Esophagus (tissue), 2 donors: ENCODE measurements at regions not wholly inside any gene's neighbourhood (a gene's known extent, or its start where the extent isn't known, plus 50 kb on each side); places are given as distances from the start of the nearest gene placed in this dataset.

ENCODE experiments used
- H3K27ac ChIP-seq, 2 donors: one replicate each; pipeline ENCODE4 v1.5.1; 2013; ENCODE audit warnings: low read depth in 2 of 2, mild to moderate bottlenecking in 2 of 2, inconsistent platforms in 1 of 2, low read length in 1 of 2, moderate library complexity in 1 of 2
- H3K27me3 ChIP-seq, 2 donors: one replicate each; pipeline ENCODE4 v1.6.1; 2013; ENCODE audit warnings: low read length in 2 of 2, control low read depth in 1 of 2, mild to moderate bottlenecking in 1 of 2; ENCODE audit not compliant: insufficient read depth in 2 of 2, control insufficient read depth in 1 of 2
- H3K36me3 ChIP-seq, 2 donors: one replicate each; pipeline ENCODE4 v1.6.1; 2013; ENCODE audit warnings: low read length in 1 of 2; ENCODE audit not compliant: control insufficient read depth in 2 of 2, insufficient read depth in 2 of 2
- H3K4me1 ChIP-seq, 2 donors: one replicate each; pipeline ENCODE4 v1.6.1; 2013; ENCODE audit warnings: low read length in 1 of 2; ENCODE audit not compliant: control insufficient read depth in 2 of 2, insufficient read depth in 2 of 2
- H3K4me3 ChIP-seq, 2 donors: one replicate each; pipeline ENCODE4 v1.5.1; 2013; ENCODE audit warnings: low read length in 2 of 2, mild to moderate bottlenecking in 2 of 2, low read depth in 1 of 2, moderate library complexity in 1 of 2
- H3K9me3 ChIP-seq, 2 donors: one replicate each; pipeline ENCODE4 v1.6.1; 2013; ENCODE audit warnings: mild to moderate bottlenecking in 2 of 2, low read depth in 1 of 2, low read length in 1 of 2, moderate library complexity in 1 of 2; ENCODE audit not compliant: control insufficient read depth in 2 of 2, insufficient read depth in 1 of 2
- WGBS, 2 donors: extraction: QIAGEN DNeasy Blood & Tissue Kit; methylation state at CpG; one replicate each; pipeline ENCODE4 v1.1.7; 2013; 5-methylcytosine and 5-hydroxymethylcytosine counted together
- donor health status: healthy with polysubstance abuse.
- donor health status: Bipolar disorder and iron deficiency.

DNA sequence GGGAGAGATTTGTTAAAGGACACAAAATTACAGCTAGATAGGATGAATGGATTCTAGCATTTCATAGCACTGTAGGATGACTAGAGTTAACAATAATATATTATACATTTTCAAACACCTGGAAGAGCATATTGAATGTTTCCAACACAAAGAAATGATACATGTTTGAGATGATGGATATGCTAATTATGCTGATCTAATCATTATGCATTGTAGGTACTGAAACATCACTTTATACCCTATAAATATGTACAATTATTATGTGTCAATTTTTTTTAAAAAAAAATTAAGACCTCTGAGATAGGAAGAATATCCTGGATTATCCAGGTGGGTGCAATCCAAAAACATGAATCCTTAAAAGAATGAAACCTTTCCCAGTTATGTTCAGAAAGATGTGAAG lies 100.3 kb upstream of the CPNE8 start:
- Histone ChIP-seq H3K4me1 (no peaks in the 10 kb centered on the region), H3K9me3 (no peaks in the 10 kb centered on the region), H3K27ac (no peak overlapping the region), H3K4me3 (no peak overlapping the region), H3K27me3 (no peaks in the 10 kb centered on the region), H3K36me3 (no peaks in the 10 kb centered on the region)

- Histone ChIP-seq H3K4me3 (no peak overlapping the region), H3K36me3 (no peaks in the 10 kb centered on the region), H3K27ac (no peak overlapping the region), H3K9me3 (no peaks in the 10 kb centered on the region), H3K4me1 (no peaks in the 10 kb centered on the region), H3K27me3 (no peaks in the 10 kb centered on the region)
- 41 to 44% methylated on average over 3 of the region's 3 CpGs for WGBS, 2 donors
Measured at GRCh38 chr12:39003541-39004155, 98.3 kb upstream of the CPNE8 start.

- no peaks in the 10 kb centered on the region for H3K9me3 ChIP-seq
- H3K36me3 ChIP-seq, result no peaks in the 10 kb centered on the region
- WGBS, 2 donors, result 74 to 77% methylated on average over 3 of the region's 3 CpGs
- H3K4me3 ChIP-seq, result no peak overlapping the region
- no peaks in the 10 kb centered on the region for H3K27me3 ChIP-seq
- H3K4me1 ChIP-seq, result no peaks in the 10 kb centered on the region
- H3K27ac ChIP-seq, result no peak overlapping the region
Measured at GRCh38 chr12:39000370-39000769, 95.0 kb upstream of the CPNE8 start.

GRCh38 chr12:38998887-38999482 lies 93.6 kb upstream of the CPNE8 start:
- Histone ChIP-seq H3K27ac (no peak overlapping the region), H3K36me3 (no peaks in the 10 kb centered on the region), H3K4me3 (no peak overlapping the region), H3K9me3 (no peaks in the 10 kb centered on the region), H3K4me1 (no peaks in the 10 kb centered on the region), H3K27me3 (no peaks in the 10 kb centered on the region)
- 58 to 74% methylated on average over 2 of the region's 2 CpGs for WGBS, 2 donors

DNA sequence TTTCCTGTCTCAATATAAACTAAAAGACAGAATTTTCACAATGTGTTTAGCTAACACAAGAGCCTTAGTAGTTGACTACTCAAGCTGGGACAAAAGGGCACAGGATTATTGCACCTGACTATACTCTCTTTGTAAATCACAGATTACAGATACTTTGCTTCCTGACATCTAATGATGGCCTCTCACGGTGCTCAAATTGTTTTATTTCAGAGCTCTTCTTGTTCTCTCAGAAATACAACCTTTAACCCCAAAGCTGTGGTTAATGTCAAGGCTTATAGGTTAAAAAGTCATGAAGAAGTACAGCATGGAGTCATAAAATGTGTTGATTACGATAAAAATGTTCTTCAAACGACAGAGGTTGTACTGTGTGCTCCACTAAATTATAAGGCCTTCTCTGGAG lies 89.9 kb upstream of the CPNE8 start:
- Histone ChIP-seq H3K4me1 (no peaks in the 10 kb centered on the region), H3K36me3 (no peaks in the 10 kb centered on the region), H3K27me3 (no peaks in the 10 kb centered on the region), H3K4me3 (no peak overlapping the region), H3K9me3 (no peaks in the 10 kb centered on the region), H3K27ac (no peak overlapping the region)
- WGBS, 2 donors, result 44 to 55% methylated on average over 3 of the region's 3 CpGs

- H3K27me3 ChIP-seq, result no peaks in the 10 kb centered on the region
- no peaks in the 10 kb centered on the region for H3K9me3 ChIP-seq
- no peak overlapping the region for H3K27ac ChIP-seq
- H3K36me3 ChIP-seq, result no peaks in the 10 kb centered on the region
- WGBS, 2 donors, result 83 to 89% methylated on average over 1 of the region's 1 CpG
- H3K4me1 ChIP-seq, result no peaks in the 10 kb centered on the region
- H3K4me3 ChIP-seq, result no peak overlapping the region
Measured at GRCh38 chr12:38985961-38986360, 80.6 kb upstream of the CPNE8 start.

DNA sequence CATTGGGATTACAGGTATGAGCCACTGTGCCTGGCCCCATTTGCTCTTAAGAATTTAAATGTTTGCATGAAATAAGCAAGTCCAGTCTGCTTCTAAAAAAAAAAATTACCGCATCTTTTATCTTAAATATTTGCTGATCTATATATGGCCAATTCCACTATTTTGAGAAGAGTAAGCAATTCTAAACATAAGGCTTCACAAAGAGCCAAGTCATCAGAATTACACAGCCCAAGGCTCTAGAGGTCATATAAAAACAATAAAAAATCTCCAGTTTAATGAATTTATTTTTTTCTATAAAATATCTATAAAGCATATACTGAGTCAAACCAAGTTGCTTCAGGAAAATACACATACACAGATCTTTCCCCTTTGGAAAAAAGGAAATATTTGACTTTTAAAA lies 79.0 kb upstream of the CPNE8 start:
- 96 to 100% methylated on average over 1 of the region's 1 CpG for WGBS, 2 donors
- no peaks in the 10 kb centered on the region for H3K9me3 ChIP-seq
- no peaks in the 10 kb centered on the region for H3K27me3 ChIP-seq
- no peak overlapping the region for H3K4me3 ChIP-seq
- no peaks in the 10 kb centered on the region for H3K36me3 ChIP-seq
- no peak overlapping the region for H3K27ac ChIP-seq
- H3K4me1 ChIP-seq, result no peaks in the 10 kb centered on the region

DNA sequence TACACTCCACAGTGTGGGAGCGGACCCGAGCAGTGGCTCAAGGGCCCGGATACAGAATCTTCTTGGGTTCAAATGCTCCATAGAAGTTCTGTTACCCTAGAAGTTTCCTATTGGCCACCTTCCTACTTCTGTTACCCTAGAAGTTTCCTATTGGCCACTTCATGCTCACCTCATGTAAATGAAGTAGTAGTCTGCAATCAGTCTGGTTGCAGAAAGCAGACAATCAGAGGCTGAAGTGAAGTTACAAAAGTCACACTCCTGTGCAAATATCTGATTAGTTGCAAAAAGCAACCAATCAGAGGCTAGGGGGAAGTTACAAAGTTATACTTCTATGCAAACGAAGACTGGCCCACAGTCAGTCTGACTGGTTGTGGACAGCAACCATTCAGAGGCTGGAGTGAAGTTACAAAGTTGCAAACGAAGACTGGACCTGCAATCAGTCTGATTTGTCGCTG lies 77.8 kb upstream of the CPNE8 start:
- 79 to 83% methylated on average over 6 of the region's 6 CpGs for WGBS, 2 donors
- no peak overlapping the region for H3K27ac ChIP-seq
- H3K4me3 ChIP-seq, result no peak overlapping the region
- no peaks in the 10 kb centered on the region for H3K36me3 ChIP-seq
- no peaks in the 10 kb centered on the region for H3K9me3 ChIP-seq
- H3K4me1 ChIP-seq, result no peaks in the 10 kb centered on the region
- no peaks in the 10 kb centered on the region for H3K27me3 ChIP-seq

DNA sequence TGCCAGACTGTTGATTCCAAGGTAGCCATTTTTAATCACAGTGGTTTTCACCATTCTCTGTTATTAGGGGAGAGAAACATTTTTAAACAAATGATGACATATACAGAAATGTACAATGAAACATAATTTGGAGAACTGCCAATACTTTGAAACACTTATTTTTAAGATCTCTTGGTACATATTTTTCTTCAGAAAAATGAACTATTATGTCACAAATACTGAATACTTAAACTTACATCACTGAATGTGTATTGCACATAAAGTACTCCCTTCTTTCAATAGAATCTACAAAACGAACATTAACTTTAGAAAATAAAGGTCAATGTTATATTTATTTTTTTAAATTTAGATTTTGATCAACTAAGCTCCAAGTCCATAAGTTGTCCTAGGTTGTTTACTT lies 71.7 kb upstream of the CPNE8 start:
- no peaks in the 10 kb centered on the region for H3K4me1 ChIP-seq
- no peak overlapping the region for H3K27ac ChIP-seq
- no peak overlapping the region for H3K4me3 ChIP-seq
- no peaks in the 10 kb centered on the region for H3K9me3 ChIP-seq
- H3K36me3 ChIP-seq, result no peaks in the 10 kb centered on the region
- no peaks in the 10 kb centered on the region for H3K27me3 ChIP-seq
- WGBS, 2 donors, result 27 to 42% methylated on average over 1 of the region's 1 CpG

- H3K4me1 ChIP-seq, result no peaks in the 10 kb centered on the region
- WGBS, 2 donors, result 48 to 54% methylated on average over 2 of the region's 2 CpGs
Measured at GRCh38 chr12:38969706-38970105, 64.3 kb upstream of the CPNE8 start.

More at GRCh38 chr12:38969706-38970105, 64.3 kb upstream of the CPNE8 start:
- Histone ChIP-seq H3K36me3 (no peaks in the 10 kb centered on the region), H3K27me3 (no peaks in the 10 kb centered on the region), H3K27ac (no peak overlapping the region), H3K4me3 (no peak overlapping the region), H3K9me3 (no peaks in the 10 kb centered on the region)
